GM21825 (cell line): ENCODE measurements at regions not wholly inside any gene's neighbourhood (a gene's known extent, or its start where the extent isn't known, plus 50 kb on each side); places are given as distances from the start of the nearest gene placed in this dataset.

ENCODE experiments used
- ATAC-seq: cut with Tn5 transposase; IDR thresholded peaks from one replicate; pipeline ENCODE4 v1.9.1; 2021; ENCODE audit warnings: mild to moderate bottlenecking, moderate library complexity; ENCODE audit not compliant: unreplicated experiment

DNA sequence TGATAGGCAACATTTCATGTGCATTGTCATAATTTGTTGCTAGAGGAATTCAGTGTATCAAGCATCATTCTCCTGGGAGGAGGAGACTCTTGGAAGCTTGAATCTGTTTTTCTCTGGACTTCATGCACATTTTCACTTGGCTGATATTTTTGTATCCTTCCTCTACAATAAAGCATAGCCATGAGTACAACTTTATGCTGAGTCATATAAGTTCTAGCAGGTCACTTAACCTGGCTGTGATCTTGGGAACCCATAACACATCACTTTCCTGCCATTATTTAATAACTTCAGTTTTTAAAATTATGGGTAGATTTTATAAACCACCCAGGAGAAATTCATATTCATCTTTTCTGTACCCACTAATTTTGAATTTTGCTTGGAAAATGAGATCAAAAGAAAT is 203.0 kb upstream of the CD96 start:
- no peak for ATAC-seq

DNA sequence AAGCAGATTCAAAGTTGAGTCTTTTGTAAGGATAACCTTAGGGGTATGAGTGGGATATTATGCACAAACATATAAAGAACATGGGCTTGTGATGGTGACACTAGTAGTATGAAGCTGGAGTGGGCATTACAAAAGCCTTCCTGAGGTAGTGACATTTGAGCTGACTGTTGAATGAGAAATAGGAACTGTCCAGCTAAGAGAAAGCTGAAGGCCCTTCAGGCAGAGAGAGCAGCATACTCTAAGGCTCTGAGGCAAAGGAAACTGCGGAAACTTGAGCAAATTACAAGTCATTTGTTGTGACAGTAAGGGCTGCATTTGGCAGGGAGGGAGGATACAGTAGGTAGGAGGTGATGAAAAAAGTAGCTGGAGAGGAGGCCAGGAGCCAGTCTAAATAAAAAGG is 190.7 kb upstream of the CD96 start:
- no peak for ATAC-seq

DNA sequence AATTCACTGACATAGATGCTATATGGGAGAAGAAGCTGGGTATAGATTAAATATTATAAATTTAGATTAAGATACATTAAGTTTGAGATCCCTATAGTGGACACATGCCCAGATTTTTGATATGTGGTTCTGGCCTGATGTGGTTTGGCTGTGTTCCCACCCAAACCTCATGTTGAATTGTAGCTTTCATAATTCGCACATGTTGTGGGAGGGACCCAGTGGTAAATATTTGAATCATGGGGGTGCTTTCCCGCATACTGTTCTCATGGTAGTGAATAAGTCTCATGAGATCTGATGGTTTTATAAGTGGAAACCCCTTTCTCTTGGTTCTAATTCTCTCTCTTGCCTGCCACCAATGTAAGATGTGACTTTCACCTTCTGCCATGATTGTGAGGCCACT is 189.4 kb upstream of the CD96 start:
- ATAC-seq = no peak

DNA sequence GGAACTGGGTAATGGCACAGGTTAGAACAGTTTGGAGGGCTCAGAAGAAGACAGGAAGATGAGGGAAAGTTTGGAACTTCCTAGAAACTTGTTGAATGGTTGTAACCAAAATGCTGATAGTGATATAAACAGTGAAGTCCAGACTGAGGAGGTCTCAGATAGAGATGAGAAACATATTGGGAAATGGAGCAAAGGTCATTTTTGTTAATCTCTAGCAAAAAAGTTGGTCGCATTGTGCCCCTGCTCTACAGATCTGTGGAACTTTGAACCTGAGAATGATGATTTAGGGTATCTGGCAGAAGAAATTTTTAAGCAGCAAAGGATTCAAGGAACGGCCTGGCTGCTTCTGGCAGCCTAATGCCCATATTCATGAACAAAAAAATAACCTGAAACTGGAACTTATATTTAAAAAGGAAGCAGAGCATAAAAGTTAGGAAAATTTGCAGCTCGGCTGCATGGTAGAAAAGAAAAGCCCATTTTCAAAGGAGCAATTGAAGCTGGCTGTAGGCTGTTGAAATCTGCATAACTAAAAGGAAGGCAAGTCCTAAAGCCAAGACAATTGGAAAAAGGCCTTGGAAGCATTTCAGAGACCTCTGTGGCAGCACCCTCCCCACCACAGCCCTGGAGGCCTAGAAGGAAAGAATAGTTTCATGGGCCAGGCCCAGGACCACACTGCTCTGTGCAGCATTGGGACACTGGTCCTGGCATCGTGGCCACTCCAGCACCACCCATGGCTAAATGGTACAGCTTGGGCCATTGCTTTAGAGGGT is 182.6 kb upstream of the CD96 start:
- no peak for ATAC-seq

DNA sequence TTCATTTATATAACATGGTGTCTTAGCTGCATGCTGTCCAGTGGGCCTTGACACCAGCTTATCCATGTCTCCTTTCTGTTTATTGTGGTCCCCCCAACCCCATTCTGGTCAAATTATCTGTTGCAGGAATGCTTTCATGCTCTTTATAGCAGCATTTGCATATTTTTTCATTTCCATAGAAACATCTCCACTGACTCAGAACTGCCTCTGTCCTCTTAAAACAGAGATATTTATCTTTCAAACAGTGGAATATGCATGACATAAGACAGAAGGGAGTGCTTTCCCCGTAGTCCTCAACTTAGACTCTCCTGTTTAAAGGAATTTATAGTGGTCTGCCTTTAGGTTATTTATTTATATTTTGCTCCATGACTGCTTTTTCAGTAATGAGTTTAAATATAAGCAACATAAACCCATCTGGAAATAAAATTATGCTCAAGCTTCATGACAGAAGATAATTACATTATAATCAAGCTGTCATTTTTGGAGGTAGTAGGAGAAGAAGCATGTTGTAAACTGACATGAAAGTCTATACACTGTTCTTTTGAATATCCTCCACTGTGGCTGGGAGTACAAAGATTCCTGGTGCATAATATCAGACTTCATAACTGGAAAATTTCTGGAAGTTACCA is 179.5 kb upstream of the CD96 start:
- ATAC-seq = no peak

DNA sequence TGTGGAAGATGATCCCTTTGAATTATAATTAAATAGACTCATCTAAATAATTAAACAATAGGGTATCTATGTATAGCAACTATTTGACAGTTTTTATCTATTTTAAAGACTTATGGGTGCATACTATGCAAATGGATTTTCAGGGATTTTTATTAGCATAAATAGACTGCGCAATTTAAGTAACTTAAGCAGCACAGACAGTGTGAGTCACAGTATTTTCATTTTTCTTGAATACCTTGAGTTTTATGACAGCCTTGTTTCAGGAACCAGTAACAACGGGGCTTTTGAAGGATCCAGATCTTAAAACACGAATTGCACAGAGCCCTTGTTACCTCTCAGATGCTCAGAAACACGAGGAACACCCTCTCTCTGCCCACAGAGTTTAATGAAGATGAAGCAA is 175.5 kb upstream of the CD96 start:
- no peak for ATAC-seq

DNA sequence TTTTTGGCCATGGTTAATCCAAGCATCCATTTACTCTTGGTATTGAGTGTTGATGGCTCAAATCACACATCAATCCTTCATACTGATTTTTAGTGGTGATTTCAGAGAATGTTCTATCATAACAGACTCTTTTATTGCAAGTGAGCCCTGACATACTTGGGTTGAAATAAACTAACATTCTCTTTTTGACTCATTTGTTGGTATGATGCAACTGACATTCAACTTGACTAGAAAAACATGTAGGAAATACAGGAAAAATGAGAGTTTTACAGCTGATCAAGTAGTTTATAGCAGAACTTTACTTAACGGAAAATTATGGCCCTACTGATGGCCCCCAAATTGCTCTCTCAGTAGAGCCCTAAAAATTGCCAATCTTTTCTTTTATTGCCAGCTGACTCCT is 173.9 kb upstream of the CD96 start:
- ATAC-seq = no peak

DNA sequence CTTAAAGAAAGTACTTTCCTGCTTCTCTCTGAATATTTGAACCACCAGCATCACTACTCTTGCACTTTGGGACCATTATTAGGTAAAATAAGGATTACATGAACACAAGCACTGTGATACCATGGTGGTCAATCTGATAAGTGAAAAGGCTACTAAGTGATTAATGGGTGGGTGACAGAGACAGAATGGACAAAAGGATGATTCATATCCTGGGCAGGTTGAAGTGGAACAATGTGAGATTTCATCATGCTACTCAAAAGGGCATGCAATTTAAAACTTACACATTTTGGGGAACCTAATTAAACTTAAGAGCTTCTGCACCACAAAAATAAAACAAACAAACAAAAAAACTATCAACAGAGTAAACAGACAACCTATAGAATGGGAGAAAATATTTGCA is 172.0 kb upstream of the CD96 start:
- ATAC-seq = no peak

DNA sequence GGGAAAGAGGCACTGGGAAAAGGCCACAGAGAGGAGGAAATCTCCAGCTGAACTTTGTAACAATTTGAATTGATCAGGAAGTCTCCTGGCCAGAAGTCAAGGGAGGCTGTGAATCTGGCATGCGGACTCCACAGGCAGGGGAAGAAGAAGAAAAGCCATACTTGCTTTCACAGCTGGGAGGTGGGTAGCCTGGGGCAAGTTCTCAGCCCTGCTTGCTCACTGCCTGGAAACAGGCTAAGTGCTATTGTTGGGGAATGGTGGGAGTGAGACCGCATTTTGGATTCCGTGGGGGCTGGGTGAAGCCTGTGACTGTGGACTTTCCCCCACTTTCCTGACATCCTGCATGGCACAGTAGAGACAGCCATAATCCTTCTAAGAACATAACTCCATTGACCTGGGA is 168.8 kb upstream of the CD96 start:
- no peak for ATAC-seq

DNA sequence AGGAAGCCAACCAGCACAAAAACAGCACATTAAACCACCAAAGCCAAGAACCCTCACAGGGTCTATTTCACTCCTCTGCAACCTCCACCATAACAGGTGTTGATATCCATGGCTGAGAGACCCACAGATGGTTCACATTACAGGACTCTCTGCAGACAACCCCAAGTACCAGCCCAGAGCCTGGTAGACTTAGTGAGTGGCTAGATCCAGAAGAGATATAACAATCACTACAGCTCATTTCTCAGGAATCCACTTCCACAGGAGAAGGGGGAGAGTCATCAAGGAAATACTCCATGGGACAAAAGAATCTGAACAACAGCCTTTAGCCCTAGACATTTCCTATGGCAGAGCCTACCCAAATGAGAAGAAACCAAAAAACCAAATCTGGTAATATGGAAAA is 168.1 kb upstream of the CD96 start:
- ATAC-seq = no peak

DNA sequence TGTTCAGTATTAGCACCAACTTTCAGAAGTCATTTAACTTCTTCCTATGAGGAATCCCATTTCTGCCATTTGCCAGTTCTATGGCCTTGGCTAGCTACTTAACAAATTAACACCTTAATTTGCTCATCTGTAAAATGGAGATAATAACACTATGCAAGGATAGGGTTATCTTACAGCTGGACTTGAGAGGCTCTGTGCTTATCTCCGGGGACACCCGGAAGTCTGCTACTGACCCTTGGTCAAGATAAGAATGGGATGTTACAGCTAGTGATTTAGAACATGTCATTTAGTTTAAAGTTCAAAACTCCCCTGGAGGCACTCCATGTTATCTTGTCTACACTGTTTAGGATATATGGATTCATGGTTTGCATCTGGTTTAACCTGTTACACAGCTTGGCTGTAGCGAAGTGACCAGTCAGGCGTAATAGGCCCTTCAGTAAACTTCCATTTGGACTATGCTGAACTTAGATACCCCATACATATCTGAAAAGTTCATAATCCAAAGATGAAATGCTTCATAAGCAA is 156.0 kb upstream of the CD96 start:
- no peak for ATAC-seq

DNA sequence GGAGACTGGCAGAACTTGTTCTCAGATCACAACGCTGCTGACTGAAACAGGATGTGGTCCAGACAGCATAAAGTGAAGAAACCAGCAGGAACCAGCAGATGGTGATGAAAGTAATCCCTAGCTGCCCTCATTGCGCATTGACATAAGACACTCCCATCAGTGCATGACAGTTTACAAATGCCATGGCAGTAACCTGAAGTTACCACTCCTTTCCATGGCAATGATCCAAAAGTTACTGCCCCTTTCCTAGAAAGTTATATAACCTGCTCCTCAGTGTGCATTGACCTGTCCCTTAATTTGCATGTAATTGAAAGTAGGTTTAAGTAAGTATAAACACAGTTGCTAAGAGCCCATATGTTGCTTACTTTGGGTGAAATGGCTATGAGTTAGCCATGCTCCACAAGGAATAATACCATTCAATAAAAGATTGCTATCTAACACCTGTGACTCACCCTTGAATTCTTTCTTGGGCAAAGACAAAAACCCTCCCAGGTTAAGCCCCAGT is 149.1 kb upstream of the CD96 start:
- ATAC-seq = no peak

DNA sequence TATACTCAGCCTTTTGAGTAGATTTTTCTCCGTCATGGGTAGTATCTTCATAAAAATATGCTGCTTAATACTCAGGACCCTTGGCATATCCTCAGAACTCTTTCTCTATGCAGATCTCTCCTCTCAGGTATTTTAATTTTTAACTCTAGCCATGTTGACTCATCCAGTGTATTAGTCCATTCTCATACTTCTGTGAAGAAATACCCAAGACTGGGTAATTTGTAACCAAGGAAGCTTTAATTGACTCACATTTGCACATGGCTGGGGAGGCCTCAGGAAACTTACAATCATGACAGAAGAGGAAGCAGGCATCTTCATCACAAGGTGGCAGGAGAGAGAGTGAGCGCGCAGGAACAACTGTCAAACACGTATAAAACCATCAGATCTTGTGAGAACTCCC is 129.3 kb upstream of the CD96 start:
- no peak for ATAC-seq

DNA sequence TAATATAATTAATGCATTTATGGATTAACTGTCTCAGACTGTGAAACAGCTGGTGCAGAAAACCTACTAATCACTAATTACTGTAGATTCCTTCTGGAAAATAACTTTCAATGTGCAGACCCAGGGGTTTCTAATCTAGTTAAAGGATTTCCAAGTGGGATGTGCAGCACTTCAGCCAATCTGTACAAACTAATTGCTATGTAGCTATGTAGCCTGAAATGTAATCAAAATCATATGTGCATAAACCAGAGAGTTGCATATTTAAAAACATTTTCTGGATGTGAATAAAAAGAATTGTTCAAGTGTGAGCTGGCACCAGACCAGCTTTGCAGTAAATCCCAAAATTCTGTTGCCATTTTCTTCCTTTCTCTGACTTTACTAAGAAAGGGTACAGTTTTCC is 127.5 kb upstream of the CD96 start:
- no peak for ATAC-seq

DNA sequence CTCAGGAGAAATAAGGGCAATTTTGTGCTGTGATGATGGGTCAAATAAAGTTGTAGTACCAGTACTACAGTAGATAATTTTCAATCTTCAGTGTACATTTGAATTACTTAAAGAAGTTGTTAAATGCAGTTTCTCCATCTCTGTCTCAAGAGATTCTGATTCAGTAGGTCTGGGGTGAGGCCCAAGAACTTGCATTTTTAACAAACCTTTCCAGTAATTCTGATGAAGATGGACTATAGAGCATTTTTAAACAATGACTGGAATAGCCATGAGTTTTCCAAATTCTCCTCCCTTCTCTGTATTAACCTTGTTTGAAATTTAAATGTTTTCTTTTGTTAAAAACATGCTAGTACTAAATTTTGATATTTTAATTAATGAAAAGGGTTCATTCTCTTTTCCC is 127.0 kb upstream of the CD96 start:
- no peak for ATAC-seq

DNA sequence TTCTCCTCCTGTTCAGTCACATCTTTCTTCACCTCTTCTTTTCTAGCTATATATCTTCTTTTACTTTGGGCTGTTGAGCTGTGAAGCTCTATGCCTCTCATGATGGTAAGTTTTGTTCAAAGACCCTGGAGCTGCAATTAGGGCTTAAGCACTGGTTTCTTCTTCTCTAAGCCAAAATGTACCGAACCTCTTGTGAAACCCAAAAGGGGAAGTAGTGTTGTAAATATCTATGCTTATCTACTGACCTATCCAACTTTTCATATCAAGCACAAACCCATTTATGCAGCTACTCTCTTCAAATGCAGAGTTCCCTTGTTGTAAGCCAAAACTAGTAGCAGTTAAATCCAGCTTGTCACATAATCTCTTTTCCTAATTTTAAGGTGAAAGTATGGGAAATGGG is 123.6 kb upstream of the CD96 start:
- no peak for ATAC-seq

DNA sequence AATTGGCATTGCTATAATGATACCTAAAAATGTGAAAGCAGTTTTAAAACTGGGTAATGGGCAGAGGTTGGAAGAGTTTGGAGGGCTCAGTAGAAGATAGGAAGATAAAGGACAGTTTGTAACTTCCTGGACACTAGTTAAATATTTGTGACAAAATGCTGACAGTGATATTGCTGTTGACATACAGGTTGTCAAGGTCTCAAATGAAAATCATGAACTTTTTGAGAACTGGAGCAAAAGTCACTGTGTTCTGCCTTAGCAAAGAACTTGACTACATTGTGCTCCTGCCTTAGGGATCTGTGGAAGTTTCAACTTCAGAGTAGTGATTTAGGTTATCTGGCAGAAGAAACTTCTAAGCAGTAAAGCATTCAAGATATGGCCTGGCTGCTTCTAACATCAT is 113.7 kb upstream of the CD96 start:
- ATAC-seq = no peak

DNA sequence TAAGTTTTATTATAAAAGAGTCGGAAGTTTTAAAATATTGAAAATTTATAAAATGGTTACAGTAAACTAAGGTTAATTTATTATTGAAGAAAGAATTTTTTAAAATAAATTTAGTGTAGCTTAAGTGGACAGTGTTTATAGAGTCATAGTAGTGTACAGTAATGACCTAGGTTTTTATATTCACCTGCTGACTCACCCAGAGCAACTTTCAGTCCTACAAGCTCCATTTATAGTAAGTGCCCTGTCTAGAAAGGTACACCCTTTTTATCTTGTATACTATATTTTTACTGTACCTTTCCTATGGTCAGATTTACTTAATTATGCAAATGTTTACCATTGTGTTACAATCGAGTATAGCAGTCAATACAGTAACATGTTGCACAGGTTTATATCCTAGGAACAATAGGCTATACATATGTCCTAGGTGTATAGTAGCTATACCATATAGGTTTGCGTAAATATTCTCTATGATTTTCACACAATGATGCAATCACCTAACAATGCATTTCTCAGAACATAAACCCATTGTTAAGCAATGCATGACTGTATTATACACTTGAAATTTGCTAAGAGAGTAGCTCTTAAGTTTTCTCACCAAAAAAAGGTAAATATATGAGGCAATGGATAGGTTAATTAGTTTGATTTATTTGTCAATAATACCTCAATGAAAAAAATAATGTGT is 106.9 kb upstream of the CD96 start:
- ATAC-seq = no peak

DNA sequence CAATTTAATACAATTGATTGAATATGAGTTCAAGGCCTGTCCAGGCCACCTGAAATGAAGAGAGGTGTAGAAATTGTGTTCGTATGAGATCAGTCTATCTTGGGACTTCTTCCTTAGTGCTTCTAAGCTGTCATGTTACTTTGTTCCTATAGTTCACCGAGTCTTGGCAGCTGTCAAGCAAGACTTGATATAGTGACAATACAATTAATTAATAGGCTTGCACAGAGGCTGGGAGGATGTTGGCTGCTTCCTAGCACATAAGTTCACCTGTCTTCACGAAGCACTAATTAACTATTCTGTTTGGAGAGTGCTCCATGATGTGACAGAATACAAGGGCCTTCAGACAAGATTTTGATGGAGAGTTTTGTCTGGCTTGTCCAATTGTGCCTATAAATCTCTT is 103.7 kb upstream of the CD96 start:
- no peak for ATAC-seq

DNA sequence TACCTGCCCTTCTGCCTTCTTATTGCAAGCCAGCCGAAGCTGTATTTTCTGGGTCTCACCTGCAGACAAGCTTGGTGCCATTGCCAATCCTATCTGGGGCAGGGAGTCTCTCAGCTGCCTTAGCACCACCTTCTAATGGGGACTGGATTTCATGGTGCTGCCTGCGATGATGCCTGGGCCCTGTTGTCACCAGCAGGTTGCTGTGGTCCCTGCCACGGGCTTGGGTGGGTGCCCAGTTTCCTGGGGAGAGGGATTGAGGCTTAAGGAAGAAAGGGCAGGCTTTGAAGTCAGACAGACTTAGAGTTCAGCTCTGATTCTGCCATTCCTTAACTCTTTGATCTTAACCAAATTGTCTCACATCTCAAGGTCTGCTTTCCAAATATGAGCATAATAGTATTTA is 87.4 kb upstream of the CD96 start:
- no peak for ATAC-seq

DNA sequence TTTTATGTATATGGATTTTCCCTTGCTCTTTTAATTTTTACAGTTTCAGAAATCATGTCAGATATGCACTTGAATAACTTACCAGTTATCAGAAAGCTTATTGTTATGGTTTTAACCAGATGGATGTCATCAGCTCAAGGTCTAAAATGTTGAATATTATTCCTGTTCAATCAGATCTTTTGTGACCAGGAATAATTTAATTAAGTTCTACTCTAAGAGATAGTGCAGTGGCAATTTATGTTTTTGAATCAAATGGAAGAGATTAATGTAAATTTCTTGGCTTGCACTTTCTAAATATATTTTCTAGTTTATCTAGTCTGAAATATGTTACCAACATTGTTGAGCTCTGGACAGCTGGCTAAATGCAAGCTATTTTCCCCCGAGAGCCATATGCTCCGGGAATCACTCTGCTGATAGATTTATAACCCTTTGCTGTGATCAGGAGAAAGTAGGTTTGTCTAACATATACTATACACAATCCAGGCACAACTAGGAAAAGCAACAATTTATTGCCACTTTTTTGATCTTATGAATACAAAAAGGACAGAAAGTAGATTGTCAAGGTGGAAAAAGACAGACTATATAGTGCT is 76.8 kb upstream of the CD96 start:
- no peak for ATAC-seq

DNA sequence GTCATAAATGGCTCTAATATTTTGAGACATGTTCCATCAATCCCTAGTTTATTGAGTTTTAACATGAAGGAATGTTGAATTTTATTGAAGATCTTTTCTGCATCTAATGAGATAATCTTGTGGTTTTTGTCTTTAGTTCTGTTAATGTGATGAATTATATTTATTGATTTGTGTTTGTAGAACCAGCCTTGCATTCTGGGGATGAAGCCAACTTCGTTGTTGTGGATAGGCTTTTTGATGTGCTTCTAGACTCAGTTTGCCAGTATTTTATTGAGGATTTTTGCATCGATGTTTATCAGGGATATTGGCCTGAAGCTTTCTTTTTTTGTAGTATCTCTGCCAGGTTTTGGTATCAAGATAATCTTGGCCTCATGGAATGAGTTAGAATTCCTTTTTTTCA is 72.0 kb upstream of the CD96 start:
- no peak for ATAC-seq
